ENCODE measurements at regions not wholly inside any gene's neighbourhood (a gene's known extent, or its start where the extent isn't known, plus 50 kb on each side); places are given as distances from the start of the nearest gene placed in this dataset.

- no peaks in the 10 kb centered on the region for H3F3A ChIP-seq (ENCODE audit: insufficient read depth, low read length)
- H3K9ac ChIP-seq (ENCODE audit: low read length), result no peak overlapping the region
- no peaks in the 10 kb centered on the region for H3K79me2 ChIP-seq (ENCODE audit: low read length)
- no peaks in the 10 kb centered on the region for H3K4me1 ChIP-seq (ENCODE audit: low read length)
- DNase-seq, result no peak
- no peak overlapping the region for H3K4me3 ChIP-seq (ENCODE audit: low read length)
- H2AFZ ChIP-seq (ENCODE audit: low read length), result no peak overlapping the region
- H3K9me2 ChIP-seq (replicated peaks; ENCODE audit: insufficient read depth, low read length), result no peaks in the 10 kb centered on the region
- no peaks in the 10 kb centered on the region for H3K36me3 ChIP-seq (replicated peaks; ENCODE audit: insufficient read depth, low read length)
- H4K20me1 ChIP-seq (ENCODE audit: insufficient read depth, low read length), result no peaks in the 10 kb centered on the region
- H3K27me3 ChIP-seq (replicated peaks; ENCODE audit: insufficient read depth, low read length), result no peaks in the 10 kb centered on the region
- TF ChIP-seq, protein P1, sequence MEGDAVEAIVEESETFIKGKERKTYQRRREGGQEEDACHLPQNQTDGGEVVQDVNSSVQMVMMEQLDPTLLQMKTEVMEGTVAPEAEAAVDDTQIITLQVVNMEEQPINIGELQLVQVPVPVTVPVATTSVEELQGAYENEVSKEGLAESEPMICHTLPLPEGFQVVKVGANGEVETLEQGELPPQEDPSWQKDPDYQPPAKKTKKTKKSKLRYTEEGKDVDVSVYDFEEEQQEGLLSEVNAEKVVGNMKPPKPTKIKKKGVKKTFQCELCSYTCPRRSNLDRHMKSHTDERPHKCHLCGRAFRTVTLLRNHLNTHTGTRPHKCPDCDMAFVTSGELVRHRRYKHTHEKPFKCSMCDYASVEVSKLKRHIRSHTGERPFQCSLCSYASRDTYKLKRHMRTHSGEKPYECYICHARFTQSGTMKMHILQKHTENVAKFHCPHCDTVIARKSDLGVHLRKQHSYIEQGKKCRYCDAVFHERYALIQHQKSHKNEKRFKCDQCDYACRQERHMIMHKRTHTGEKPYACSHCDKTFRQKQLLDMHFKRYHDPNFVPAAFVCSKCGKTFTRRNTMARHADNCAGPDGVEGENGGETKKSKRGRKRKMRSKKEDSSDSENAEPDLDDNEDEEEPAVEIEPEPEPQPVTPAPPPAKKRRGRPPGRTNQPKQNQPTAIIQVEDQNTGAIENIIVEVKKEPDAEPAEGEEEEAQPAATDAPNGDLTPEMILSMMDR (IDR thresholded peaks at IDR 0.05; ENCODE audit: low read length), result no peak
- TF ChIP-seq EZH2 (optimal IDR thresholded peaks at IDR 0.05; ENCODE audit: low read depth, low read length) (no peak), EZH2phosphoT487 (IDR thresholded peaks at IDR 0.05; ENCODE audit: low read length) (no peak)
- H3K9me3 ChIP-seq (replicated peaks; ENCODE audit: insufficient read depth, low read length), result no peaks in the 10 kb centered on the region
- no peak overlapping the region for H3K27ac ChIP-seq (ENCODE audit: low read length)
- no peak overlapping the region for H3K4me2 ChIP-seq (ENCODE audit: low read depth, low read length)
These were observed 141.9 kb downstream of the BTG1 start for GRCh38 chr12:92003701-92004100.

DNA sequence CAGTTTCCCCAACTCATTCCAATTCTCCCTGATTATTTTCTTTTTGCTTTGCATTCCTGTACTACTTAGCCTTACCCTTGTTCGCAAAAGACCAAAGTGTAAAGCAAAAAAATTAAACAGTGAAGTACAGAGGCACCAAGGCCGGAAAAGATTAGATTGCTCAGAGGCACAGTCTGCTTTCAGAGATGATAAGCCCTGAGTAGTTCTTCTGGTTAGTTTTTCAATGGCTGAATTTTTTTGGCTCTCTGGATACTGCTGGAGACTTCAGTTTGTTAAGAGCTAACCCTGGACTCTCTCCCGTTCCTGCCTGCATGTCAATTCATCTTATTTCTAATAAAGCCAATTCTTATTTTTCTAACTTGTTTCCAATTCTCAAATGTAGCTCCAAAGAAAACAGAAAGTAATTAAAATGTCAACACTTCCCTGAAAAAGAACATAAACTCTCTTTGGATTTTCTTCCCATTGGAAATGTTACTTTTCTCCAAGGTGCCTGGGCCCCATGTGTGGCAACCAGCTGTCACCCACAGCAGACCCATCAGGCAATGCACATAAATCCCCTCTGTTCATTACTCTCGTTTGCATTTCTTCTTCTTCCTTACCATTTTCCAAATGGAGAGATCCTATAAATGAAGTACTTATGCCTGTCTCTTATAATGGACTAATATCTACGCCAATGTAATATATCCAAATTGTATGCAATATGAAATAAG lies 142.8 kb downstream of the BTG1 start:
- Histone ChIP-seq H3K9me3 (replicated peaks; ENCODE audit: insufficient read depth, low read length) (no peaks in the 10 kb centered on the region), H3K4me2 (ENCODE audit: low read depth, low read length) (no peak overlapping the region), H3K4me3 (ENCODE audit: low read length) (no peak overlapping the region), H4K20me1 (ENCODE audit: insufficient read depth, low read length) (no peaks in the 10 kb centered on the region), H3K9ac (ENCODE audit: low read length) (no peak overlapping the region), H3K4me1 (ENCODE audit: low read length) (no peaks in the 10 kb centered on the region), H3K27ac (ENCODE audit: low read length) (no peak overlapping the region), H3K36me3 (replicated peaks; ENCODE audit: insufficient read depth, low read length) (no peaks in the 10 kb centered on the region), H2AFZ (ENCODE audit: low read length) (no peak overlapping the region), H3K79me2 (ENCODE audit: low read length) (no peaks in the 10 kb centered on the region), H3K27me3 (replicated peaks; ENCODE audit: insufficient read depth, low read length) (no peaks in the 10 kb centered on the region), H3F3A (ENCODE audit: insufficient read depth, low read length) (no peaks in the 10 kb centered on the region), H3K9me2 (replicated peaks; ENCODE audit: insufficient read depth, low read length) (no peaks in the 10 kb centered on the region)
- no peak for TF ChIP-seq EZH2 (optimal IDR thresholded peaks at IDR 0.05; ENCODE audit: low read depth, low read length)
- TF ChIP-seq, protein P1 (IDR thresholded peaks at IDR 0.05; ENCODE audit: low read length), result no peak
- TF ChIP-seq EZH2phosphoT487 (IDR thresholded peaks at IDR 0.05; ENCODE audit: low read length), result no peak
- no peak for DNase-seq

DNA sequence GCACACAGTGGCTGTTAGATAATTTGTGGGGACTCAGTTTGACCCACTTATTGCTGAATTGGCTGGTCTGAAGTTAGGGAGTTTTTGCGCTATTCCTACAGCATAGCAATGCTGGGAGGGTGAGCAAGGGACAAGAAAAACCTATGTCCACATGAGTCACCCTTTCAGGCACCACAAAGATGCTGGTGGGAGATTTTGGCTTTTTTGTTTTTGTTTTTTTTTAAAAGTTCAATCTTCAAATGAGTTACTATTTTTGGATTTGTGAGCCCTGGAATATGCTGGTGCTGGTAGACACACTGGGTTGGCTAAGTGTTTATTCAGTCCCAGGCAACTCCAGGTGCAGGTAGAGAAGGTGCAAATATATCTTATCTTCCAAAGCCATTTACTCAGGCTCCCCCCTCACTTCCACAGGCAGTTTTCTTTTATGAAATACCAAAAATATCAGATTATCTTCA lies 143.4 kb downstream of the BTG1 start:
- H4K20me1 ChIP-seq (ENCODE audit: insufficient read depth, low read length), result no peaks in the 10 kb centered on the region
- no peaks in the 10 kb centered on the region for H3K79me2 ChIP-seq (ENCODE audit: low read length)
- no peaks in the 10 kb centered on the region for H3K9me3 ChIP-seq (replicated peaks; ENCODE audit: insufficient read depth, low read length)
- TF ChIP-seq EZH2phosphoT487 (IDR thresholded peaks at IDR 0.05; ENCODE audit: low read length) (no peak), EZH2 (optimal IDR thresholded peaks at IDR 0.05; ENCODE audit: low read depth, low read length) (no peak)
- TF ChIP-seq, protein P1 (IDR thresholded peaks at IDR 0.05; ENCODE audit: low read length), result no peak
- H2AFZ ChIP-seq (ENCODE audit: low read length), result no peak overlapping the region
- DNase-seq, result no peak
- H3F3A ChIP-seq (ENCODE audit: insufficient read depth, low read length), result no peaks in the 10 kb centered on the region
- no peak overlapping the region for H3K4me3 ChIP-seq (ENCODE audit: low read length)
- H3K4me1 ChIP-seq (ENCODE audit: low read length), result no peaks in the 10 kb centered on the region
- H3K27ac ChIP-seq (ENCODE audit: low read length), result no peak overlapping the region
- no peaks in the 10 kb centered on the region for H3K27me3 ChIP-seq (replicated peaks; ENCODE audit: insufficient read depth, low read length)
- H3K4me2 ChIP-seq (ENCODE audit: low read depth, low read length), result no peak overlapping the region
- H3K36me3 ChIP-seq (replicated peaks; ENCODE audit: insufficient read depth, low read length), result no peaks in the 10 kb centered on the region
- no peak overlapping the region for H3K9ac ChIP-seq (ENCODE audit: low read length)
- no peaks in the 10 kb centered on the region for H3K9me2 ChIP-seq (replicated peaks; ENCODE audit: insufficient read depth, low read length)
